GM12872 (cell line): ENCODE measurements at regions not wholly inside any gene's neighbourhood (a gene's known extent, or its start where the extent isn't known, plus 50 kb on each side); places are given as distances from the start of the nearest gene placed in this dataset.
A peak's percentile ranks its signal among the peaks of the same experiment; 100 is the strongest.

Experiments
- TF ChIP-seq, protein P1 (sequence below): IDR thresholded peaks from 3 replicates; pipeline ENCODE4 v1.5.1; 2011; ENCODE audit warnings: low read depth, mild to moderate bottlenecking, low read length, moderate library complexity; ENCODE audit not compliant: insufficient read depth

GRCh38 chr15:70490838-70491155, 272.6 kb downstream of the UACA start:
- TF ChIP-seq, protein P1, sequence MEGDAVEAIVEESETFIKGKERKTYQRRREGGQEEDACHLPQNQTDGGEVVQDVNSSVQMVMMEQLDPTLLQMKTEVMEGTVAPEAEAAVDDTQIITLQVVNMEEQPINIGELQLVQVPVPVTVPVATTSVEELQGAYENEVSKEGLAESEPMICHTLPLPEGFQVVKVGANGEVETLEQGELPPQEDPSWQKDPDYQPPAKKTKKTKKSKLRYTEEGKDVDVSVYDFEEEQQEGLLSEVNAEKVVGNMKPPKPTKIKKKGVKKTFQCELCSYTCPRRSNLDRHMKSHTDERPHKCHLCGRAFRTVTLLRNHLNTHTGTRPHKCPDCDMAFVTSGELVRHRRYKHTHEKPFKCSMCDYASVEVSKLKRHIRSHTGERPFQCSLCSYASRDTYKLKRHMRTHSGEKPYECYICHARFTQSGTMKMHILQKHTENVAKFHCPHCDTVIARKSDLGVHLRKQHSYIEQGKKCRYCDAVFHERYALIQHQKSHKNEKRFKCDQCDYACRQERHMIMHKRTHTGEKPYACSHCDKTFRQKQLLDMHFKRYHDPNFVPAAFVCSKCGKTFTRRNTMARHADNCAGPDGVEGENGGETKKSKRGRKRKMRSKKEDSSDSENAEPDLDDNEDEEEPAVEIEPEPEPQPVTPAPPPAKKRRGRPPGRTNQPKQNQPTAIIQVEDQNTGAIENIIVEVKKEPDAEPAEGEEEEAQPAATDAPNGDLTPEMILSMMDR, result no peak

DNA sequence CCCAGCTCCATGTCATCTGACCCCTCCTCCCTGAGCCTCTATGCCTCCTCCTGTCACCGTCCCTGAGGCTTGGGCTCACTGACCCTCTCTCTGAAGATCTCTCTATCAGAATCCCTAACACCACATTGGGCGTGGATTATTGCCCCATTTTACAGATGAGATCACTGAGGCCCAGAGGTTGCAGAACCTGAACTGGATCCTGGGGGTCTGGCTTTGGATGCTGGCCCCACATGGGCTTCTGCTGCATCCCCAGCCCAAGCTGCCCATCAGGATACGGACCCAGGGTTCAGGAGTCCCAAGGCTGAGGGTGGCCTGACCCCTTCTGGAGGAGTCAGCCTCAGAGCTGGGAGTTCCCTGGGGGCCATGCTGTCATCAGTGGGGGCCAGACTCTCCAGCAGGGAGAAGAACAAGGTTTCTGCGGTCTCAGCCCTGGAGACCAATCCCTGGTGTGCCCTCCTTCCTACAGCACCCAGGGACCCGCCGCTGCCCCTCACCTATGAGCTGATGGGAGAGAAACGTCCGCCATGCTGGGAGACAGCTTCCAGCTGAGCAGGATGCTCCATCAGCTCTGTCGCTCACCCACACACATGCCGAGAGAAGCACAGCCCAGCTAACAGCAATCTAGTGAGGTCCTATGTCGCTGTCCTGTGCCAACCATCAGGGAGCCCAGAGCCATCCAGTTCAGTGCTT, 273.1 kb downstream of the UACA start:
- TF ChIP-seq, protein P1, result no peak

DNA sequence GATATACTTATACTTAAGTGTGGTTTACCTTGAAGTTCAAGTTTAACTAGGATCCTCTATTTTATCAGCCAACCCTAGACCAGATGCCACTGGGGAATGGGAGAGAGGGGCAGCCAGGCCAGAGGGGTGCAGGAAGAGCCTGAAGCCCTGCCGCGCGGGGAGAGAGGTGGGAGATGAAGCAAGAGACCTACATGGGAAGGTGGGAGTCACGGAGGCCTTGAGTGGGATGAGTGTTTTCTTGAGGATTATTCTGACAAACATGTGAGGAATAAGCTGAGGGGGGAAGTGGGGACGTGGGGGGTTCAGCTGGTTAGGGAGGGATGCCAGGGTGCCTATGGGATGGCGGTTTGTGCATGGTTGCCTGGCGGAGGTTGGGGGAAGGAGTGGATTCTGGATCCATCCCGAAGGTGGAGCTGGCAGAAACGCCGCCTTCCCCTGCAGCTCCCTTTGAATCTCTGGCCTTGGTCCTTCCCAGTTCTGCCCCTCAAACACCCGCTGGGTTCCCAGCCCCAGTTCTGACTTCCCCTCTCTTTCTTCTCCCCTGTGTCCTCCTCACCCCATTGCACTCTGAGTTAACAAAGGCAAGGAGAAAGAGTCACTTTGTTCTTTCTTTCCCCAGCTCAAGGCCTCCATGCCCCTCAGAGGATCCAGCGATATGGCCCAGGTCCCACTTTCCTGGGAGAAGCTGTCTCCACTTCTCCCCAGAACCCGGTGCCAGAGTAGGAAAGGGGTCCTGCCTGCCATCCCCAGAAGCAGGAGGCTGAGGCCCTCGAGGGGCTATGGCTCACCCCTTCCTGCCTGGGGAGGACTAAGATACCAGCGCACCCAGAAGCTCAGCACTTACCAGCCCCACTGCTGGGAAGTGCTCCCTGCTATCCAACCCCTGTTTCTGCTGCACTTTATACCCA, 274.2 kb downstream of the UACA start:
- TF ChIP-seq, protein P1, result no peak

GRCh38 chr15:70488002-70488605, 275.3 kb downstream of the UACA start:
- TF ChIP-seq, protein P1, result peak; percentile 97

GRCh38 chr15:70487387-70487740, 276.0 kb downstream of the UACA start:
- TF ChIP-seq, protein P1, result no peak

DNA sequence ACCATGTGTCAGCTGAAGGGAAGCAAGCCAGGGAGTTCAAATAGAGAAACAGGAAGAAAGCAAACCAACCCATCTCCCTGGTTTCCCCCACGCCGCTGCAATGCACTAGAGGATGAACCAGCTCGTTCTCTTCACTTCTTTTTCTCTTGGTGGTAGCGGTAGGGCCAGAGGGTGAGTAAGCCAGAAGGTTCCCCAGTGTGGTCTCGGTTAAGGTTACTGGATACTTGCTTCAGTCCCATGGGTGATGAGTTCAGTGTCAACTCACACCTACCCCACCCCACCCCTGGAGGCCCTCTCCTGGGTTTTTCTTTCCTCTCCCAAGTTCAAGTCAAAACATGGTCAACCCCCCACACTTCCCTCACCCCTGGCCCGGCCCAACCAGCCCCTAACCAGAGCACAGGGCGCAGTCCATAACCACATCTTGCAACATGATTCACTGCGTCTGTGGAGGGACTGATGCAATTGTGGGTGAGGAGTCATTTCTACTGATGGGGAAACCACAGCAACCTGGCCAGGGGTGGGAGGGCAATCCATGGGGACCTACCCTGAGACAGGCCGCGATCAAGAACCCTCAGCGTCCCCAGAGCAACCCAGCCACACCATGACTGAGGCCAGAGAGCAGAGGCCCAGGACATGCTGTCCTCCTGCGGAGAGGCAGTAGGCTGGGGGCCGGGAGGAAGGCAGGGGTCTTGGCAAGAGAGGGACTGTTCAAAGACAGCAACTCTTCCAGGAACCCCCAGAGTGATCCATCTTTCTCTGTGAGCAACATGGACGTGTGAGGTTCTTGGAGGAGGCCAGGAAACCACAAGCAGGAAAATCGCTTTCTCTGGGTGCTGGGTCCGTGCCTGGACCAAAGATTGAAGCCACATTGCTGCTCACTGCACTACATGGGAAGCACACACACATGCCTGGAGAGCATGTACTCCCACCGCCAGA, 276.6 kb downstream of the UACA start:
- TF ChIP-seq, protein P1, result no peak
